ENCODE measurements at regions not wholly inside any gene's neighbourhood (a gene's known extent, or its start where the extent isn't known, plus 50 kb on each side); places are given as distances from the start of the nearest gene placed in this dataset.
"Not testable (repeated sequence)": the region's sequence is repeated elsewhere in the genome, so short reads cannot be mapped to it uniquely, and the experiment has no call there.

- DNase-seq (ENCODE audit: low read depth, low spot score) (no peak), FAIRE-seq (no peak)
- dilution Hi-C loops (cut with MboI; ENCODE audit: extremely low pct_ligation_motif_present, low sequenced_read_pairs), result no loop called here
- no peak overlapping the region for H3K4me3 ChIP-seq (ENCODE audit: control insufficient read depth in 2 of 3, extremely low read depth in 1 of 3, insufficient read depth in 2 of 3, low read depth in 1 of 3, low read length in 3 of 3)
- H3K9ac ChIP-seq (ENCODE audit: control insufficient read depth, extremely low read depth, insufficient read depth, low read length), result no peak overlapping the region
- no peak overlapping the region for H3K4me2 ChIP-seq (ENCODE audit: control insufficient read depth, extremely low read depth, insufficient read depth, low read depth, low read length)
- H3K27me3 ChIP-seq (ENCODE audit: control insufficient read depth, extremely low read depth, insufficient read depth, low read length), result no peaks in the 10 kb centered on the region
- no peak overlapping the region for H2AFZ ChIP-seq (ENCODE audit: control insufficient read depth, low read length)
- no peaks in the 10 kb centered on the region for H3K36me3 ChIP-seq (ENCODE audit: control insufficient read depth in 2 of 2, extremely low read depth in 1 of 2, insufficient read depth in 2 of 2, low read length in 2 of 2)
- no peak overlapping the region for H3K27ac ChIP-seq (ENCODE audit: control insufficient read depth, insufficient read depth, low read length)
- H4K20me1 ChIP-seq (ENCODE audit: control insufficient read depth, extremely low read depth, insufficient read depth, low read length), result no peaks in the 10 kb centered on the region
- H3K9me1 ChIP-seq (ENCODE audit: control insufficient read depth, extremely low read depth, insufficient read depth, low read length), result no peaks in the 10 kb centered on the region
- no peaks in the 10 kb centered on the region for H3K4me1 ChIP-seq (ENCODE audit: control insufficient read depth, extremely low read depth, insufficient read depth, low read length)
- H3K9me3 ChIP-seq (ENCODE audit: control insufficient read depth, low read depth, low read length), result no peaks in the 10 kb centered on the region
- no peaks in the 10 kb centered on the region for H3K79me2 ChIP-seq (ENCODE audit: control insufficient read depth, insufficient read depth, low read length)
- TF ChIP-seq EZH2 (IDR thresholded peaks at IDR 0.05; ENCODE audit: low read length) (no peak), CTCF (optimal IDR thresholded peaks at IDR 0.05 in 1 of 3, IDR thresholded peaks at IDR 0.05 in 1 of 3, conservative IDR thresholded peaks at IDR 0.05 in 1 of 3; ENCODE audit: extremely low read depth in 1 of 3, insufficient read depth in 2 of 3, low read length in 3 of 3) (no peak)
Measured at GRCh38 chrX:6941041-6941440, 206.5 kb upstream of the STS start.

- DNase-seq (ENCODE audit: low read depth, low spot score); H3K27ac ChIP-seq (ENCODE audit: control insufficient read depth, insufficient read depth, low read length); H3K36me3 ChIP-seq (ENCODE audit: control insufficient read depth in 2 of 2, extremely low read depth in 1 of 2, insufficient read depth in 2 of 2, low read length in 2 of 2); H3K79me2 ChIP-seq (ENCODE audit: control insufficient read depth, insufficient read depth, low read length); H3K9ac ChIP-seq (ENCODE audit: control insufficient read depth, extremely low read depth, insufficient read depth, low read length); FAIRE-seq; dilution Hi-C loops (cut with MboI; ENCODE audit: extremely low pct_ligation_motif_present, low sequenced_read_pairs); H3K9me1 ChIP-seq (ENCODE audit: control insufficient read depth, extremely low read depth, insufficient read depth, low read length); H3K4me3 ChIP-seq (ENCODE audit: control insufficient read depth in 2 of 3, extremely low read depth in 1 of 3, insufficient read depth in 2 of 3, low read depth in 1 of 3, low read length in 3 of 3); H3K4me2 ChIP-seq (ENCODE audit: control insufficient read depth, extremely low read depth, insufficient read depth, low read depth, low read length); H2AFZ ChIP-seq (ENCODE audit: control insufficient read depth, low read length); H3K27me3 ChIP-seq (ENCODE audit: control insufficient read depth, extremely low read depth, insufficient read depth, low read length); H4K20me1 ChIP-seq (ENCODE audit: control insufficient read depth, extremely low read depth, insufficient read depth, low read length); H3K4me1 ChIP-seq (ENCODE audit: control insufficient read depth, extremely low read depth, insufficient read depth, low read length); H3K9me3 ChIP-seq (ENCODE audit: control insufficient read depth, low read depth, low read length): not testable (repeated sequence)
Measured at GRCh38 chrX:6932942-6933341, 214.6 kb upstream of the STS start.

- TF ChIP-seq EZH2 (IDR thresholded peaks at IDR 0.05; ENCODE audit: low read length), result no peak
- no peak for TF ChIP-seq CTCF (optimal IDR thresholded peaks at IDR 0.05 in 1 of 3, IDR thresholded peaks at IDR 0.05 in 1 of 3, conservative IDR thresholded peaks at IDR 0.05 in 1 of 3; ENCODE audit: extremely low read depth in 1 of 3, insufficient read depth in 2 of 3, low read length in 3 of 3)
- H3K27me3 ChIP-seq (ENCODE audit: control insufficient read depth, extremely low read depth, insufficient read depth, low read length), result no peaks in the 10 kb centered on the region
- H3K9me1 ChIP-seq (ENCODE audit: control insufficient read depth, extremely low read depth, insufficient read depth, low read length), result no peaks in the 10 kb centered on the region
- dilution Hi-C loops (cut with MboI; ENCODE audit: extremely low pct_ligation_motif_present, low sequenced_read_pairs), result no loop called here
- H2AFZ ChIP-seq (ENCODE audit: control insufficient read depth, low read length), result no peak overlapping the region
- no peaks in the 10 kb centered on the region for H3K36me3 ChIP-seq (ENCODE audit: control insufficient read depth in 2 of 2, extremely low read depth in 1 of 2, insufficient read depth in 2 of 2, low read length in 2 of 2)
- H4K20me1 ChIP-seq (ENCODE audit: control insufficient read depth, extremely low read depth, insufficient read depth, low read length), result no peaks in the 10 kb centered on the region
- no peak overlapping the region for H3K4me3 ChIP-seq (ENCODE audit: control insufficient read depth in 2 of 3, extremely low read depth in 1 of 3, insufficient read depth in 2 of 3, low read depth in 1 of 3, low read length in 3 of 3)
- no peak for FAIRE-seq
- no peak overlapping the region for H3K4me2 ChIP-seq (ENCODE audit: control insufficient read depth, extremely low read depth, insufficient read depth, low read depth, low read length)
- H3K79me2 ChIP-seq (ENCODE audit: control insufficient read depth, insufficient read depth, low read length), result no peaks in the 10 kb centered on the region
- H3K4me1 ChIP-seq (ENCODE audit: control insufficient read depth, extremely low read depth, insufficient read depth, low read length), result no peaks in the 10 kb centered on the region
- no peaks in the 10 kb centered on the region for H3K9me3 ChIP-seq (ENCODE audit: control insufficient read depth, low read depth, low read length)
- no peak overlapping the region for H3K27ac ChIP-seq (ENCODE audit: control insufficient read depth, insufficient read depth, low read length)
- DNase-seq (ENCODE audit: low read depth, low spot score), result no peak
- H3K9ac ChIP-seq (ENCODE audit: control insufficient read depth, extremely low read depth, insufficient read depth, low read length), result no peak overlapping the region
Measured at GRCh38 chrX:6930307-6930849, 217.1 kb upstream of the STS start.

All from keratinocyte (primary cell).